Esophagus muscularis mucosa (tissue), 4 donors: ENCODE measurements at regions not wholly inside any gene's neighbourhood (a gene's known extent, or its start where the extent isn't known, plus 50 kb on each side); places are given as distances from the start of the nearest gene placed in this dataset.

ENCODE experiments used
- DNase-seq: peaks from one replicate; pipeline ENCODE4 v3.0.0-alpha.2; 2017; ENCODE audit errors: extremely low spot score
- H3K27ac ChIP-seq, 4 donors: fragments of 200-600 bp; sonication (generic); replicated peaks in 1 of 4; 1 replicate in 3 of 4; 2 replicates in 1 of 4; pipeline ENCODE4 v1.5.1; 2016 to 2019; ENCODE audit warnings: mild to moderate bottlenecking in 1 of 4
- H3K27me3 ChIP-seq, 4 donors: fragments of 200-600 bp; sonication (generic); one replicate each; pipeline versions ENCODE4 v1.5.1 to v1.6.0; 2016 to 2019
- H3K36me3 ChIP-seq, 4 donors: fragments of 200-600 bp; sonication (generic); one replicate each; pipeline ENCODE4 v1.5.1; 2016 to 2019
- H3K4me1 ChIP-seq, 4 donors: fragments of 200-600 bp; sonication (generic); one replicate each; pipeline ENCODE4 v1.5.1; 2016 to 2019
- H3K4me3 ChIP-seq, 4 donors: fragments of 200-600 bp; sonication (generic); 1 replicate in 2 of 4; 2 replicates in 2 of 4; pipeline ENCODE4 v1.5.1; 2016 to 2019; ENCODE audit warnings: mild to moderate bottlenecking in 4 of 4, moderate library complexity in 1 of 4
- H3K9me3 ChIP-seq, 4 donors: fragments of 200-600 bp; sonication (generic); 1 replicate in 3 of 4; 2 replicates in 1 of 4; pipeline ENCODE4 v1.5.1; 2016 to 2019
- EP300 ChIP-seq: sonication (generic); formaldehyde crosslinking; IDR thresholded peaks from one replicate; pipeline ENCODE4 v1.6.1; 2017; ENCODE audit warnings: antibody characterized with exemption
- POLR2A ChIP-seq: fragments of 450-650 bp; IDR thresholded peaks from one replicate; pipeline ENCODE4 v1.6.1; 2017; ENCODE audit warnings: antibody characterized with exemption, moderate library complexity, mild to moderate bottlenecking, low read depth
- POLR2AphosphoS5 ChIP-seq, 2 donors: sonication (generic); formaldehyde crosslinking; IDR thresholded peaks; one replicate each; pipeline ENCODE4 v1.6.1; 2017; ENCODE audit warnings: antibody characterized with exemption in 2 of 2
- WGBS: methylation state at CpG from one replicate; pipeline ENCODE4 v1.1.5; 2018; 5-methylcytosine and 5-hydroxymethylcytosine counted together
- intact Hi-C: fragments of 100-400 bp; cut with DNase I; formaldehyde crosslinking; loops from one replicate; pipeline ENCODE4 v1.15.1; 2023
- TF ChIP-seq, protein P1 (sequence below), 3 experiments: fragments of 200-600 bp in 2 of 3; fragments of 450-650 bp in 1 of 3; sonication (generic) in 2 of 3; IDR thresholded peaks; one replicate each; pipeline ENCODE4 v1.5.1; 2017 to 2019; ENCODE audit warnings: antibody characterized with exemption in 3 of 3, mild to moderate bottlenecking in 2 of 3, moderate library complexity in 1 of 3

DNA sequence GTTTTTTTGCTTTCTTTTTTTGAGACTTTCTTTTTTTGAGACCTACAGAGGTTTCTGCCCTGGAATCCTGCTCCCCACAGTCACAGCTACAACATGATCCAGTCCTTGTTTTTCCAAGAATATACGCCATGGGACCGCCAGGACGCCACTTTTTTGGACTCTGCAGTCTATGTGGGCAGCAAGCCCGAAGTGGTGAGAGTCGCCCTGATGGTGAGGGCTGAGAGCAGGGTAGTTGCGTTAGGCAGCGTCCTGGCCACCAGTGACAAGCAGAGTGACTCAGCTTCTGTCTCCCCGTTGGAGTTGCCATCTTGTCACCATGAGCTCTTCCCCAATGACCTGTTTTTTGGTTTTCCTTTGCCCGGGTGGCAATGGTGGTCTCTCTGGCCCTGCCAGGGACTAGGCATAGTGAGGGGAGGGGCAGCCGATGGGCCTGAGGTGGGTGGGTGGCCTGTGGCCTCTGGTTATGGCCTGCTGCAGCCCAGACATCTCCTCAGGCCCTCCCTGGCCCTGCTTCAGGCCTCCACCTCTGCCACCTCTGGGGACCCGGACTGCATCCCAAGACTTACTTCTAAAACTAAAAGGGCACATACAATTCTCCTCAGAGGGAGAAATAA is 88.0 kb upstream of the MALRD1 start:
- intact Hi-C loops, result no loop called here

DNA sequence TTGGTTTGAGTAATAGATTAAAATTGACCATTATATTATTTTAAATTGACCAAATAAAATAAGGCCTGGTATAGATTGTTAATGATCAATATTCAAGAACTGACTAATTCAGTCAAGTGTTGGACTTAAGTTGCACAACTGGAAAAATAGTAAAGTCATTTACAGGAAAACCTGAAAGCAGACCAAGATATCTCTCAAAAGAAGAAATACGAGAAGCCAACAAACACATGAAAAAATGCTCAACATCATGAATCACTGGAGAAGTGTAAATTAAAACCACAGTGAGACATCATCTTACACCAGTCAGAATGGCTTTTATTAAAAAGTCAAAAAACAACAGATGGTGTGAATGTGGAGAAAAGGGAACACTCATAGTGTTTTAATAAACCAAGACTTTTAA is 80.4 kb upstream of the MALRD1 start:
- no peaks in the 10 kb centered on the region for H3K36me3 ChIP-seq
- no peak for TF ChIP-seq EP300
- no peak for TF ChIP-seq POLR2A
- TF ChIP-seq, protein P1, sequence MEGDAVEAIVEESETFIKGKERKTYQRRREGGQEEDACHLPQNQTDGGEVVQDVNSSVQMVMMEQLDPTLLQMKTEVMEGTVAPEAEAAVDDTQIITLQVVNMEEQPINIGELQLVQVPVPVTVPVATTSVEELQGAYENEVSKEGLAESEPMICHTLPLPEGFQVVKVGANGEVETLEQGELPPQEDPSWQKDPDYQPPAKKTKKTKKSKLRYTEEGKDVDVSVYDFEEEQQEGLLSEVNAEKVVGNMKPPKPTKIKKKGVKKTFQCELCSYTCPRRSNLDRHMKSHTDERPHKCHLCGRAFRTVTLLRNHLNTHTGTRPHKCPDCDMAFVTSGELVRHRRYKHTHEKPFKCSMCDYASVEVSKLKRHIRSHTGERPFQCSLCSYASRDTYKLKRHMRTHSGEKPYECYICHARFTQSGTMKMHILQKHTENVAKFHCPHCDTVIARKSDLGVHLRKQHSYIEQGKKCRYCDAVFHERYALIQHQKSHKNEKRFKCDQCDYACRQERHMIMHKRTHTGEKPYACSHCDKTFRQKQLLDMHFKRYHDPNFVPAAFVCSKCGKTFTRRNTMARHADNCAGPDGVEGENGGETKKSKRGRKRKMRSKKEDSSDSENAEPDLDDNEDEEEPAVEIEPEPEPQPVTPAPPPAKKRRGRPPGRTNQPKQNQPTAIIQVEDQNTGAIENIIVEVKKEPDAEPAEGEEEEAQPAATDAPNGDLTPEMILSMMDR (IDR thresholded peaks at IDR 0.05), result no peak
- no peak for TF ChIP-seq POLR2AphosphoS5 (IDR thresholded peaks at IDR 0.05)
- no peaks in the 10 kb centered on the region for H3K27me3 ChIP-seq
- H3K4me3 ChIP-seq, result no peak overlapping the region
- no peaks in the 10 kb centered on the region for H3K4me1 ChIP-seq
- no peak overlapping the region for H3K27ac ChIP-seq
- no peak for DNase-seq
- peaks cover 0 to 9% (median 6%) of the 10 kb centered on the region in 4 donors for H3K9me3 ChIP-seq
- WGBS, result 85% methylated on average over 1 of the region's 1 CpG
- intact Hi-C loops, result no loop called here

More for the DNA sequence above, 88.0 kb upstream of the MALRD1 start:
- TF ChIP-seq, protein P1 (IDR thresholded peaks at IDR 0.05), result no peak
- TF ChIP-seq EP300 (no peak), POLR2AphosphoS5 (IDR thresholded peaks at IDR 0.05) (no peak), POLR2A (no peak)
- Histone ChIP-seq H3K36me3 (no peaks in the 10 kb centered on the region), H3K4me1 (no peaks in the 10 kb centered on the region), H3K4me3 (no peak overlapping the region), H3K27ac (no peak overlapping the region), H3K9me3 (no peaks in the 10 kb centered on the region), H3K27me3 (no peaks in the 10 kb centered on the region)
- 90% methylated on average over 10 of the region's 11 CpGs for WGBS
- no peak for DNase-seq

DNA sequence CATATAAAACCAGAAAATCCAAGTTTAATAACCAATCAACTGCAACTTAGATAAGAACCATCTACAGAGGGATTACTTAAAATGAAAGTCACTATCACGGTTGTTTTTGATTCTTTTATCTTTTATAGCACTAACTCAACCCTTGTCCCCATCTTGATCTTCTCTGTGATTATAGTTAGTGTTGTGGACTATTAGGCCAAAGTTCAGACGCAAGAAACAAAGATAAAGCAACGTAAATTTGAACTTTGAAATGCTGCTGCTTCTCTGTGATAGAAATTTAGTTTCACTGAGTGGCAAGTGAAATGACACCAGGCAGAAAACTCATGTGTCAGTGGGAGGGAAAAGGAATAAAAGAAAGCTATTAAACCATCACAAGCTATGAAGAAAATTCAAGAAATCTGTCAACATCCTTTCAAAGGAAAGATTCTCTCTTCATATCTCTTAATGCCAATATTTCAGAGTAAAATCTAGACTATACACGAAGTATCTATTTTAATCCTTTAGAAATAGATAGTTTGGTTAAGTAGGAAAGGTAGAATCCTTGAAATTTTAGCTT is 71.8 kb upstream of the MALRD1 start:
- intact Hi-C loops, result no loop called here
- no peak overlapping the region for H3K27ac ChIP-seq
- H3K9me3 ChIP-seq, result peaks cover 0 to 5% (median 0%) of the 10 kb centered on the region in 4 donors

DNA sequence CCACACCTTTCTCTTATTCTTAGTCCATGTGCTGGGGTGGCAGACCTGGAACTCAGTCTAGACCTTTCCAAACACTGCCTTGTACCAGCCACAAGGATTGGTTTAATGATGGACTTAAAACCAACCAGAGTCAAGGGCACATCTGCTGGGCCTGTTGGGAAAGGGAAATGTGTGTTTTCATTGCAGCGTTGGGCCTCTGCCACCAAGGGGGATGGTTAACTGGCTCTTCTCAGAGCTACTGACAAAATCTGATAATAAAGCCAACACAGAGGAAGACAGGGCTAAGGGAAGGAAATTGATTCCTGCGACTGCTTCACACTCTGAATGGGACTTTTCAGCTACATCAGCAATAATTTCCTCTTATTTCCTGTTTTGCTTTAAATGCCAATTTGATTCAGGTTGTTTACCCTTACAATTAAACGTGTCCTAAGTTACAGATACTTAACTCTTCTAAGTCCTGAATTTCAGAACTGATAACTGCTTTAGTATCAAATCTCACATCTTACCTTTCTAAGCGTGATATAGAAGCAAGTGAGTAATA is 68.4 kb upstream of the MALRD1 start:
- 58% methylated on average over 4 of the region's 4 CpGs for WGBS
- H3K4me3 ChIP-seq, result no peak overlapping the region
- no peaks in the 10 kb centered on the region for H3K27me3 ChIP-seq
- no peak for TF ChIP-seq EP300
- TF ChIP-seq POLR2A, result no peak
- TF ChIP-seq, protein P1 (IDR thresholded peaks at IDR 0.05), result no peak
- TF ChIP-seq POLR2AphosphoS5 (IDR thresholded peaks at IDR 0.05), result no peak
- H3K4me1 ChIP-seq, result no peaks in the 10 kb centered on the region
- H3K9me3 ChIP-seq, result no peaks in the 10 kb centered on the region
- no peak for DNase-seq
- intact Hi-C loops, result no loop called here
- H3K36me3 ChIP-seq, result no peaks in the 10 kb centered on the region
- no peak overlapping the region for H3K27ac ChIP-seq

More for the DNA sequence above, 71.8 kb upstream of the MALRD1 start:
- no peak for DNase-seq
- no peaks in the 10 kb centered on the region for H3K4me1 ChIP-seq
- 83% methylated on average over 4 of the region's 4 CpGs for WGBS
- no peak overlapping the region for H3K4me3 ChIP-seq
- TF ChIP-seq POLR2AphosphoS5 (IDR thresholded peaks at IDR 0.05) (no peak), POLR2A (no peak), EP300 (no peak)
- TF ChIP-seq, protein P1 (IDR thresholded peaks at IDR 0.05), result no peak
- H3K27me3 ChIP-seq, result no peaks in the 10 kb centered on the region
- H3K36me3 ChIP-seq, result no peaks in the 10 kb centered on the region

DNA sequence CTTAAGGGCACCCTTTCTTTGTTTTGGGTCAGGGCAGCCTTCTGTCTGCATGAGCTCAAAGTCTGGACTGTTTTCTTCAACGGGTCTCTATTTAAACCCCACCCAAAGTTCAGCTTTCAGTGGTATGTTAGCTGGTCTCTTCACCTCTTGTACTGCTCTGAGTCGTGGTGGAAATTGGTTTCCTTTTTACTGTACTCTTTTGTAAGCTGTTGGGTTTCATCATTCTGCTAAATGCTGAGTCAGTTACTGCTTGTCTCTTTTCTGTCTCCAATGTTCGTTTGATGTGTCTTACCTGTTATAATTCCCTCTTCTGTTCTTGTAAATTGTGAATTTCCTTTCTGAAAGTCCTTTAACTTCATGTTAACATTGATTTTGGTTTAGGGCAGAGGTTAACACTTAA is 64.1 kb upstream of the MALRD1 start:
- TF ChIP-seq, protein P1 (IDR thresholded peaks at IDR 0.05), result no peak
- TF ChIP-seq POLR2AphosphoS5 (IDR thresholded peaks at IDR 0.05) (no peak), EP300 (no peak), POLR2A (no peak)
- 24% methylated on average over 3 of the region's 3 CpGs for WGBS
- Histone ChIP-seq H3K4me1 (no peaks in the 10 kb centered on the region), H3K27ac (no peak overlapping the region), H3K36me3 (no peaks in the 10 kb centered on the region), H3K9me3 (no peaks in the 10 kb centered on the region), H3K27me3 (no peaks in the 10 kb centered on the region), H3K4me3 (no peak overlapping the region)
- no peak for DNase-seq
- intact Hi-C loops, result no loop called here
